ENCODE measurements at regions not wholly inside any gene's neighbourhood (a gene's known extent, or its start where the extent isn't known, plus 50 kb on each side); places are given as distances from the start of the nearest gene placed in this dataset.
"Not testable (repeated sequence)": the region's sequence is repeated elsewhere in the genome, so short reads cannot be mapped to it uniquely, and the experiment has no call there.

GRCh38 chr6:144899161-144899560 lies 614.0 kb downstream of the UTRN start:
- no peak for DNase-seq

DNA sequence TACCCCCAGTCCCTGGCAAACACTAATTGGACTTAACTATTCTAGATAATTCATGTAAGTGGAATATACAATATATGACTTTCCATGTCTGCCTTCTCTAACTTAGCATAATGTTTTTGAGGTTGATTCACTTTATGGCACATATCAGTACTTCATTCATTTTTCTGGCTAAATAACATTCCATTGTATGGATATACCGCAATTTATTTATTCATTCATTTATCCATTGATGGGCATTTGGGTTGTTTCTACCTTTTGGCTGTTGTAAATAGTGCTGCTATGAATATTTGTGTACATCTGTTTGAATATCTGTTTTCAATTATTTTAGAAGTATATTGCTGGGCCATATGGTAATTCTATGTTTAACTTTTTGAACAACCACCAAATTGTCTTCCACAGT lies 616.3 kb downstream of the UTRN start:
- DNase-seq, result no peak

DNA sequence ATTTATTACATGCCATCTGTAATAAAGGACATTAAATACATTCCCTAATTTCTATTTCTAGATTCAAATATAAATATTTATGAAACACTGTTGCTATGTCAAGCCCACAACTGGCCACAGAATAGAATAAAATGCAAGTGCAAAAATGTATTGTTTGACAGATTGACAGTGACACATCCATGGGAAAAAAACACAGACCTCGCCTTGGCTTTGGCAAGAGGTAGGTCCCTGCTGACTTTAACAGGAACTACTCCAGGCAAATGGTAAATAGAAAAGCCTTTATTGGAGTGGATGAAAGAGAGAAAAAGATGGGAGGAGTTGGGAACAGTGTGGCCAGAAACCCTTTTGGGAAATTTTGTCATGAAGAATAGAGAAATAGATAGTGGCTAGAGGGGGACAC lies 622.9 kb downstream of the UTRN start:
- DNase-seq, result no peak

- DNase-seq, result no peak
These were observed 624.7 kb downstream of the UTRN start for GRCh38 chr6:144909753-144910285.

DNA sequence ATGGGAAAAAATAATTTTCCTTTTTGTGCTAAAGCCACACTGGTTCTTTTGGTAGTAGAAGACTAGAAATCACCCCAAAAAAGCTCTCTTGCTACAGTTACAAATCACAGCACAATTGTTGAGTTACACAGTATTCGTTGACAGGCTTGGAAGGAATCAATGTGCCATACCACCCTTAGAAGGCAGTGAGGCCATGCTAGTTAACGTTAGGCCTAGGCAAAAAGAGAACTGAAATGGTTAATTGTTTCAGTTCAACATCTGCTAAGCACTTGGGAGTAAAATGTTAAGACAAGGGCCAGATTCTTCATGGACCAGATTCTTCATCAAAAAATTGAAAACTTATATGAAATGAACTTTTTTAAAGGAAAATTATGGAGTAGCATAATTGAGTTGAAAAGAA lies 626.2 kb downstream of the UTRN start:
- DNase-seq, result no peak

DNA sequence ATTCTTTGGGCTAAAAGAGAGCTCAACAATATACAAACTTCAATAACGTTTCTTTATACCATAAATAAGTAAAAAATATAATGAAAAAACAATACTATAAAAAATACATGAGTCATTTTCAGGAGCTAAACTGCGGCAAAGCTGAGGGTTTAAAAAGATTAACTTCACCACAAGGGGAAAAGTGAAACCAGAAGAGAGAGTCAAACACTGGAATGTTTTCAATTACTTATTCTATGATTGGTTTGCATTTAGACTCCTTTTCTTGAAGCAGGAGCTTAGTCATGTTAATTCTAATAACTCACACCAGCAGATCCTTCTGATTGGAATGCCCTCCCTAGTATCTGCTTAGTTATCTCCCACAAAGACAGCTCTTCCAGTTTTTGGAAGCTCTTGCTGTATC lies 627.3 kb downstream of the UTRN start:
- DNase-seq, result no peak

GRCh38 chr6:144918073-144918472 lies 632.9 kb downstream of the UTRN start:
- DNase-seq, result no peak

GRCh38 chr6:144919560-144919959 lies 634.4 kb downstream of the UTRN start:
- no peak for DNase-seq

DNA sequence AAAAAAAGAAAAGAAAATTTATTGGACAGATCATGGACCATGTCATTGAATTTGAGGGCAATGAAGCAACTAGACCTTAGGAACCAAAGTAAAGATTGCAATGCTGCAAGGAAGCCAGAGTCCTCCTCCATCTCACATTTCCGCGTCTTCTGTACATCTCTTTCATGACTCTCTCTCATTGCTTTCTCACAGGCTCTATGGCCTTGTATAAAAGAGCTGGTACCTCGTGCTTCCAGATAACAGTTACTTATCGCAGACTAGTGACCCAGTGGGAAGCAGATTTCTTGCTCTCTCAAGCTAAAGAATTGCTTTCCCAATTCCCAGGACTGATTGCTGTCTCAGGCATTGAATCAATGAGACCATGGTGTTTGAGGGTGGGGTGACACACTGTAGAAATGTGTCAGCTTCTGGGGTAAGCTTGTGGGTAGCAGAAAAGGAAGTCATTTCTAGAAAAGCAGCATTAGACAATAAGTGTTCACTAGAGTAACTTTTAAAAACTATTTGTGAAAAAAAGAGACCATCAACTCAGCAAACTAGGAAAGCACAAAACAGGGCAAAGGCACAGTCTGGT lies 635.3 kb downstream of the UTRN start:
- DNase-seq, result no peak

GRCh38 chr6:144921206-144921975 lies 636.3 kb downstream of the UTRN start:
- DNase-seq, result peak; percentile 27

DNA sequence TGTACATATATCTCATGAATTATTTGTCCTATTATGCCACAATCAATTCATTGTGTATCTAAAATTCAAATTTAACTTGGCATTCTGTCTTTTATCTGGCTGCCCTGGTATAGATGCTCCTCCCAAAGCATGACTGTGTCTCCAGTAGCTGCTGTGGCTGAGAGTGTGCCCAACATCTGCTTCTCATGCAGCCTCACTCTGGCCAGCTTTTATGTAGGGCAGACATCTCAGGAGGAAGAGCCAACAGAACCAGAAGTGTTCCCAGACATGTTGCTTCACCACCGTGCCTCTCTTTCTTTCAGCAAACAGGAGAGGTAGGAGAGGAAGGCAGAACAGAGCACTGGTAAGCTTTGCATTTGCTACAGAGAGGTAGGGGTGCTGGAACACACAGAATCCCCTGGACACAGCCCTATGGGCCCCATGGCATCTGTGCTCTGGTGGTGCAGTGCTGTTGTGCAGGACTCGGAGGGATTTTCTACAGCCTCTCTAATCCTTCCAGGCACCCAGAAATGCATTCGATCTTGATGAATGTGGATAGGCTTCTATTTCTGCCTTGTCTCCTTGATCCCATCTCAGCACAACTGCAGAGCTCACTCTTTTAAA lies 637.1 kb downstream of the UTRN start:
- peak; percentile 5 for DNase-seq

- not testable (repeated sequence) for DNase-seq
These were observed 637.8 kb downstream of the UTRN start for GRCh38 chr6:144922771-144923490.

- DNase-seq, result not testable (repeated sequence)
These were observed 638.3 kb downstream of the UTRN start for GRCh38 chr6:144923491-144923787.

DNA sequence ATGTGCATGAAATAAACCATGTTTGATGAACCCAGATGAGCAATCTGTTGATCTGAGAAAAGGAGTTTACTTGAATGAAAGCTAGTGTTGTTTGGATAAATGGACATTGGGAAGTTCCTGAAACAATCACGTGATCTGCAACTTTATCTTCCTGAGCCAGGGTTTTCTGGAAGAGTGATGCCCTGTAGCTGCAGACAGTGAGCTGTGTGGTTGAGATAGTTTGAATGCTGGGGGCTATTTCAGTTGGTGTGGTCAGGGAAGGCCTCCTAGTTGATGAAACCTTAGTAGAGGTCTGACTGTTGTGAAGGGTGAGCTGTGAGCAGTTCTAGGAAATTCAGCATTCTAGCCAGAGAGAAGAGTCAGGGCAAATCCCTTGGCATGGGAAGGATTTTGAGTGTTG lies 643.7 kb downstream of the UTRN start:
- DNase-seq, result no peak

DNA sequence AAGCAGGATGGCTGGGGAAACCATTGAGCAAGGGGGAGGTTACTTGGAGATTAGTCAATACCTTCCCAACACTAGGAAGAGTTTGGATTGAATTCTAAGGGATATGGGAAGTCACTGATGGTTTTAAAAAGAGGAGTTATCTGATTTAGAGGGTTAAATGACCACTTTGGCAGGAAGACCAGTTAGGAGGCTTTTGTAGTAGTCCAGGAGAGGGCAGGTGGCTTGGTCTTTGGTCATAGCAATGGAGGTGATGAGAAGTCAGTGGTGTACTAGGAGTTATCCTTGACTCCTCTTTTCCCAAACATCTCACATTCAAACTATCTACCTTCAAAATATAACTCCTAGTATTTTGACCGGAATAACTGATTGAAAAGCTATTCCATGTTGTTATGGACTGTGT lies 644.1 kb downstream of the UTRN start:
- no peak for DNase-seq

GRCh38 chr6:144931172-144932035 lies 646.3 kb downstream of the UTRN start:
- DNase-seq, result peak; percentile 60

DNA sequence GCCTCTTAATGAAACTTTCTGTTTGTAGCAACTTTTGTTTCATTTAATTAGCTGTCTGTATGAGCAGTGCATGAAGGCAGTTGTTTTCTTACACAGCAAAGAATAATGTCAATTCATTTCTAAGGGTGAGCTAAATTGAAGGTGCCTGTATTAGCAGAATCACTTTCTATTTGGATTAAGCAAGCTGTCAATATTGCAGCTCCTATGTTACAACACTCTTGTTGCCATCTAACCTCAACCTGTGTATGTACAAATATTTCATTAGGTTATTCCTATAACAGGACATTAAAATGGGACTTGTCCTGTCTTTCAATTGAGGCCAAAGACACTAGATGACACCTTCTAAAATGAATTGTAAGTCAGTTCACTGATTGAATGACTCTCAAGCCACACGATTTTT lies 647.5 kb downstream of the UTRN start:
- no peak for DNase-seq

- peak; percentile 3 for DNase-seq
These were observed 650.0 kb downstream of the UTRN start for GRCh38 chr6:144935181-144935580.

GRCh38 chr6:144935661-144936060 lies 650.5 kb downstream of the UTRN start:
- DNase-seq, result no peak

GRCh38 chr6:144936764-144937163 lies 651.6 kb downstream of the UTRN start:
- no peak for DNase-seq

DNA sequence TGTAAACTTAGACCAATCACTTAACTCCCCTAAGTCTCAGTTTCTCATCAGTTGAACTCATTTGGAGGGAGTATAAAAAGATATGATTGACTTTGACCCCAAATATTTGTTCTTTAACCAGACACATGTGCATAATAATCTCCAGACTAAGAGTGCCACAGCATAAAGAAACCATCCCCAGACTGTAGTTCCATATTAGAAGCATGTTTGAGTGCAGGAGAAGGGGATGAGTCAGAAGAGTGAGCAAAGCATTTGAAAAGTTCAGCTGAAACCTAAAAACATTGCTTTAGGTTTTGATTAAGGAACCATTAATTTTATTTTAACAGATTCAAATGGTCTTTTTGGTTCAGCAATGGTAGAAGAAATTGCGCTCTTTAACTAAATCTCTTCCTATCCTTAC lies 654.8 kb downstream of the UTRN start:
- DNase-seq, result no peak

DNA sequence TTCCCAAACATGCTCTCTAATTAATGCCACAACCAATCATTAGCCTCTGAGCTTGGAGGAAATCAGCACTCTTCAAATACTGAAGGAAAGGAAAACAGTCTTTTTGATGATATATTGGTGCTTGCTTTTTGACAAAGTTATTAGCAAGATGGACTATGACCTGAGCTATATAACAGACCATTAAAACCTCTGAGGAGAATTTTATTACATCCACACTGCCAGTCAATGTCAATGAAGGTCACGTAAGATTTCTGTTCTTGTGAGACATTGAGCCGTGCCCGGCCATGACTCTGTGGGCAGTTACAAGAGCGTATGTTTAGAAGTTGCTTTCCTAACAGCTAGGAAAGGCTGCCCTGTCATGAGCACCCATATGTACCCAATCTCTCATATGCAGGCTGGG lies 659.0 kb downstream of the UTRN start:
- DNase-seq, result no peak

Measured in DMS53 (cell line).